Neural cell (in vitro differentiated cells): ENCODE measurements at regions not wholly inside any gene's neighbourhood (a gene's known extent, or its start where the extent isn't known, plus 50 kb on each side); places are given as distances from the start of the nearest gene placed in this dataset.

Experiments
- H2AFZ ChIP-seq: fragments of 200-600, 300-800 bp; sonication (generic), shearing (Covaris generic); 2 replicates; pipeline ENCODE4 v1.6.0; 2014; ENCODE audit warnings: low read depth, mild to moderate bottlenecking, antibody characterized with exemption, low read length, moderate library complexity
- H3F3A ChIP-seq: fragments of 200-600 bp; shearing (Covaris generic); 2 replicates; pipeline ENCODE4 v1.6.1; 2016; ENCODE audit warnings: mild to moderate bottlenecking, moderate library complexity, mixed read lengths, antibody characterized with exemption, low read length; ENCODE audit not compliant: insufficient read depth, poor library complexity, severe bottlenecking
- H3K27ac ChIP-seq: fragments of 200-600, 300-800 bp; sonication (generic), shearing (Covaris generic); 2 replicates; pipeline ENCODE4 v1.5.1; 2014; ENCODE audit warnings: mild to moderate bottlenecking, low read length, moderate library complexity
- H3K27me3 ChIP-seq: fragments of 300-800, 200-600 bp; sonication (generic), shearing (Covaris generic); 2 replicates; pipeline ENCODE4 v1.6.0; 2014; ENCODE audit warnings: mild to moderate bottlenecking, low read depth, low read length, moderate library complexity; ENCODE audit not compliant: insufficient read depth
- H3K36me3 ChIP-seq: fragments of 300-800, 200-600 bp; sonication (generic), shearing (Covaris generic); 2 replicates; pipeline ENCODE4 v1.5.1; 2014; ENCODE audit warnings: mild to moderate bottlenecking, antibody characterized with exemption, low read length, moderate library complexity; ENCODE audit not compliant: insufficient read depth
- H3K4me2 ChIP-seq: fragments of 300-800, 200-600 bp; sonication (generic), shearing (Covaris generic); 2 replicates; pipeline ENCODE4 v1.6.0; 2014; ENCODE audit warnings: mild to moderate bottlenecking, low read length
- H3K4me3 ChIP-seq: fragments of 300-800, 200-600 bp; sonication (generic), shearing (Covaris generic); 2 replicates; pipeline ENCODE4 v1.5.1; 2014; ENCODE audit warnings: mild to moderate bottlenecking, low read length, moderate library complexity
- H3K79me2 ChIP-seq: fragments of 200-600 bp; shearing (Covaris generic); replicated peaks from 2 replicates; pipeline ENCODE4 v1.6.0; 2014; ENCODE audit warnings: mild to moderate bottlenecking, low read length, moderate library complexity; ENCODE audit not compliant: insufficient read depth
- H3K9ac ChIP-seq: fragments of 300-800, 200-600 bp; sonication (generic), shearing (Covaris generic); 2 replicates; pipeline ENCODE4 v1.6.1; 2016; ENCODE audit warnings: mild to moderate bottlenecking, low read length, mixed read lengths
- H3K9me2 ChIP-seq: fragments of 200-600 bp; shearing (Covaris generic); 2 replicates; pipeline ENCODE4 v1.6.1; 2016; ENCODE audit warnings: mild to moderate bottlenecking, low read length, mixed read lengths; ENCODE audit not compliant: insufficient read depth
- H3K9me3 ChIP-seq: fragments of 200-600, 300-800 bp; sonication (generic), shearing (Covaris generic); 2 replicates; pipeline ENCODE4 v1.6.1; 2016; ENCODE audit warnings: mild to moderate bottlenecking, mixed run types, low read length, moderate library complexity, mixed read lengths
- H4K20me1 ChIP-seq: fragments of 200-600 bp; shearing (Covaris generic); 2 replicates; pipeline ENCODE4 v1.6.1; 2016; ENCODE audit warnings: mild to moderate bottlenecking, mixed run types; ENCODE audit not compliant: insufficient read depth
- EP300 ChIP-seq: fragments of 450-650 bp; conservative IDR thresholded peaks from 2 replicates; pipeline ENCODE4 v1.6.1; 2014; ENCODE audit warnings: antibody characterized with exemption, mild to moderate bottlenecking, moderate library complexity; ENCODE audit not compliant: poor library complexity, severe bottlenecking
- EZH2 ChIP-seq: fragments of 200-600, 300-800 bp; shearing (Covaris generic), sonication (generic); IDR thresholded peaks from 2 replicates; pipeline ENCODE4 v1.6.1; 2014; ENCODE audit warnings: antibody characterized with exemption, low read length, borderline replicate concordance, mild to moderate bottlenecking; ENCODE audit not compliant: insufficient read depth, poor library complexity, severe bottlenecking
- MXI1 ChIP-seq: fragments of 450-650 bp; conservative IDR thresholded peaks from 2 replicates; pipeline ENCODE4 v1.6.1; 2014; ENCODE audit warnings: antibody characterized with exemption, mild to moderate bottlenecking; ENCODE audit not compliant: poor library complexity, severe bottlenecking
- POLR2AphosphoS5 ChIP-seq: IDR thresholded peaks from 2 replicates; pipeline ENCODE4 v1.6.1; 2012
- RAD21 ChIP-seq: fragments of 450-650 bp; conservative IDR thresholded peaks from 2 replicates; pipeline ENCODE4 v1.6.1; 2014; ENCODE audit warnings: antibody characterized with exemption, mild to moderate bottlenecking, moderate library complexity
- SMC3 ChIP-seq: fragments of 450-650 bp; conservative IDR thresholded peaks from 2 replicates; pipeline ENCODE4 v1.6.1; 2014; ENCODE audit warnings: antibody characterized with exemption, mild to moderate bottlenecking, moderate library complexity; ENCODE audit not compliant: poor library complexity
- TAF1 ChIP-seq: IDR thresholded peaks from 2 replicates; pipeline ENCODE4 v1.6.1; 2012; ENCODE audit warnings: low read depth
- TF ChIP-seq, protein P1 (sequence below): IDR thresholded peaks from 2 replicates; pipeline ENCODE4 v1.6.1; 2012; ENCODE audit warnings: borderline replicate concordance
- TF ChIP-seq, protein P2 (sequence below): fragments of 450-650 bp; IDR thresholded peaks from 2 replicates; pipeline ENCODE4 v1.5.1; 2014; ENCODE audit warnings: antibody characterized with exemption, mild to moderate bottlenecking, moderate library complexity; ENCODE audit not compliant: poor library complexity, severe bottlenecking

- H3K79me2 ChIP-seq: no peaks in the 10 kb centered on the region
- no peaks in the 10 kb centered on the region for H3K9me3 ChIP-seq
- no peak overlapping the region for H3K4me2 ChIP-seq
- H3K27ac ChIP-seq: no peak overlapping the region
- no peak overlapping the region for H2AFZ ChIP-seq
- peaks cover 2% of the 10 kb centered on the region for H3K9me2 ChIP-seq
- H3K9ac ChIP-seq: no peak overlapping the region
- no peak for TF ChIP-seq EZH2
- TF ChIP-seq, protein P1, sequence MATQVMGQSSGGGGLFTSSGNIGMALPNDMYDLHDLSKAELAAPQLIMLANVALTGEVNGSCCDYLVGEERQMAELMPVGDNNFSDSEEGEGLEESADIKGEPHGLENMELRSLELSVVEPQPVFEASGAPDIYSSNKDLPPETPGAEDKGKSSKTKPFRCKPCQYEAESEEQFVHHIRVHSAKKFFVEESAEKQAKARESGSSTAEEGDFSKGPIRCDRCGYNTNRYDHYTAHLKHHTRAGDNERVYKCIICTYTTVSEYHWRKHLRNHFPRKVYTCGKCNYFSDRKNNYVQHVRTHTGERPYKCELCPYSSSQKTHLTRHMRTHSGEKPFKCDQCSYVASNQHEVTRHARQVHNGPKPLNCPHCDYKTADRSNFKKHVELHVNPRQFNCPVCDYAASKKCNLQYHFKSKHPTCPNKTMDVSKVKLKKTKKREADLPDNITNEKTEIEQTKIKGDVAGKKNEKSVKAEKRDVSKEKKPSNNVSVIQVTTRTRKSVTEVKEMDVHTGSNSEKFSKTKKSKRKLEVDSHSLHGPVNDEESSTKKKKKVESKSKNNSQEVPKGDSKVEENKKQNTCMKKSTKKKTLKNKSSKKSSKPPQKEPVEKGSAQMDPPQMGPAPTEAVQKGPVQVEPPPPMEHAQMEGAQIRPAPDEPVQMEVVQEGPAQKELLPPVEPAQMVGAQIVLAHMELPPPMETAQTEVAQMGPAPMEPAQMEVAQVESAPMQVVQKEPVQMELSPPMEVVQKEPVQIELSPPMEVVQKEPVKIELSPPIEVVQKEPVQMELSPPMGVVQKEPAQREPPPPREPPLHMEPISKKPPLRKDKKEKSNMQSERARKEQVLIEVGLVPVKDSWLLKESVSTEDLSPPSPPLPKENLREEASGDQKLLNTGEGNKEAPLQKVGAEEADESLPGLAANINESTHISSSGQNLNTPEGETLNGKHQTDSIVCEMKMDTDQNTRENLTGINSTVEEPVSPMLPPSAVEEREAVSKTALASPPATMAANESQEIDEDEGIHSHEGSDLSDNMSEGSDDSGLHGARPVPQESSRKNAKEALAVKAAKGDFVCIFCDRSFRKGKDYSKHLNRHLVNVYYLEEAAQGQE: no peak
- TF ChIP-seq RAD21: no peak
- TF ChIP-seq POLR2AphosphoS5: no peak
- TF ChIP-seq SMC3: no peak
- TF ChIP-seq MXI1: no peak
- TF ChIP-seq TAF1: no peak
- TF ChIP-seq, protein P2, sequence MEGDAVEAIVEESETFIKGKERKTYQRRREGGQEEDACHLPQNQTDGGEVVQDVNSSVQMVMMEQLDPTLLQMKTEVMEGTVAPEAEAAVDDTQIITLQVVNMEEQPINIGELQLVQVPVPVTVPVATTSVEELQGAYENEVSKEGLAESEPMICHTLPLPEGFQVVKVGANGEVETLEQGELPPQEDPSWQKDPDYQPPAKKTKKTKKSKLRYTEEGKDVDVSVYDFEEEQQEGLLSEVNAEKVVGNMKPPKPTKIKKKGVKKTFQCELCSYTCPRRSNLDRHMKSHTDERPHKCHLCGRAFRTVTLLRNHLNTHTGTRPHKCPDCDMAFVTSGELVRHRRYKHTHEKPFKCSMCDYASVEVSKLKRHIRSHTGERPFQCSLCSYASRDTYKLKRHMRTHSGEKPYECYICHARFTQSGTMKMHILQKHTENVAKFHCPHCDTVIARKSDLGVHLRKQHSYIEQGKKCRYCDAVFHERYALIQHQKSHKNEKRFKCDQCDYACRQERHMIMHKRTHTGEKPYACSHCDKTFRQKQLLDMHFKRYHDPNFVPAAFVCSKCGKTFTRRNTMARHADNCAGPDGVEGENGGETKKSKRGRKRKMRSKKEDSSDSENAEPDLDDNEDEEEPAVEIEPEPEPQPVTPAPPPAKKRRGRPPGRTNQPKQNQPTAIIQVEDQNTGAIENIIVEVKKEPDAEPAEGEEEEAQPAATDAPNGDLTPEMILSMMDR: no peak
- no peak for TF ChIP-seq EP300
- H4K20me1 ChIP-seq: no peaks in the 10 kb centered on the region
- no peak overlapping the region for H3K4me3 ChIP-seq
- H3K27me3 ChIP-seq: no peaks in the 10 kb centered on the region
- no peaks in the 10 kb centered on the region for H3K36me3 ChIP-seq
- no peaks in the 10 kb centered on the region for H3F3A ChIP-seq
Measured at GRCh38 chr4:59539401-59539800, 1660.7 kb upstream of the ADGRL3 start.

GRCh38 chr4:59540311-59540710, 1659.8 kb upstream of the ADGRL3 start:
- Histone ChIP-seq H3K27ac (no peak overlapping the region), H3K4me3 (no peak overlapping the region), H2AFZ (no peak overlapping the region), H3K36me3 (no peaks in the 10 kb centered on the region), H3K4me2 (no peak overlapping the region), H3K9ac (no peak overlapping the region), H3K27me3 (no peaks in the 10 kb centered on the region), H3K79me2 (no peaks in the 10 kb centered on the region), H3K9me3 (no peaks in the 10 kb centered on the region), H3K9me2 (no peaks in the 10 kb centered on the region), H3F3A (no peaks in the 10 kb centered on the region), H4K20me1 (no peaks in the 10 kb centered on the region)
- TF ChIP-seq, protein P1: no peak
- TF ChIP-seq RAD21 (no peak), POLR2AphosphoS5 (no peak), TAF1 (no peak), MXI1 (no peak), EZH2 (no peak), EP300 (no peak)
- TF ChIP-seq, protein P2: no peak
